Heart left ventricle (tissue), 16 donors: ENCODE measurements at regions not wholly inside any gene's neighbourhood (a gene's known extent, or its start where the extent isn't known, plus 50 kb on each side); places are given as distances from the start of the nearest gene placed in this dataset.

Source experiments
- ATAC-seq, 4 donors: fragments of 200-7000 bp; cut with Tn5 transposase; one replicate each; pipeline ENCODE4 v1.9.1; 2020 to 2022; ENCODE audit warnings: moderate library complexity in 4 of 4, mild to moderate bottlenecking in 3 of 4, moderate number of reproducible peaks in 1 of 4
- DNase-seq, 5 donors: peaks; one replicate each; pipeline ENCODE4 v3.0.0-alpha.2; 2020
- H3K27ac ChIP-seq, 12 donors: fragments of 200-600 bp; sonication (generic) in 4 of 12; one replicate each; pipeline versions ENCODE4 v1.5.0 to v1.8.0; 2016 to 2022; ENCODE audit warnings: mild to moderate bottlenecking in 2 of 12
- H3K27me3 ChIP-seq, 9 donors: fragments of 200-600 bp; sonication (generic) in 2 of 9; one replicate each; pipeline versions ENCODE4 v1.5.1 to v1.8.0; 2016 to 2022; ENCODE audit warnings: mild to moderate bottlenecking in 3 of 9
- H3K36me3 ChIP-seq, 9 donors: fragments of 200-600 bp; sonication (generic) in 2 of 9; one replicate each; pipeline versions ENCODE4 v1.5.0 to v1.8.0; 2018 to 2022; ENCODE audit warnings: mild to moderate bottlenecking in 2 of 9
- H3K4me1 ChIP-seq, 12 donors: fragments of 200-600 bp; sonication (generic) in 4 of 12; one replicate each; pipeline versions ENCODE4 v1.5.0 to v1.8.0; 2016 to 2022; ENCODE audit warnings: mild to moderate bottlenecking in 3 of 12
- H3K4me3 ChIP-seq, 12 donors: fragments of 200-600 bp; sonication (generic) in 4 of 12; one replicate each; pipeline versions ENCODE4 v1.5.0 to v1.8.0; 2017 to 2022; ENCODE audit warnings: mild to moderate bottlenecking in 9 of 12, moderate library complexity in 4 of 12
- H3K9me3 ChIP-seq, 12 donors: fragments of 200-600 bp; sonication (generic) in 4 of 12; one replicate each; pipeline versions ENCODE4 v1.5.0 to v1.8.0; 2016 to 2022; ENCODE audit warnings: mild to moderate bottlenecking in 1 of 12
- POLR2A ChIP-seq, 2 donors: fragments of 450-650 bp; IDR thresholded peaks; one replicate each; pipeline ENCODE4 v1.6.1; 2017; ENCODE audit warnings: antibody characterized with exemption in 2 of 2, mild to moderate bottlenecking in 2 of 2, moderate library complexity in 2 of 2
- WGBS, 4 donors: extraction: QIAGEN DNeasy Blood & Tissue Kit in 2 of 4; methylation state at CpG; one replicate each; pipeline versions ENCODE4 v1.1.5 to v1.1.7; 2013 to 2018; 5-methylcytosine and 5-hydroxymethylcytosine counted together
- intact Hi-C, 10 donors: fragments of 100-400 bp; cut with DNase I; formaldehyde crosslinking; loops; one replicate each; pipeline versions ENCODE4 v1.11.1 to v1.14.2; 2022
- TF ChIP-seq, protein P1 (sequence below), 12 donors: fragments of 200-600 bp; sonication (generic) in 4 of 12; IDR thresholded peaks; one replicate each; pipeline versions ENCODE4 v1.5.0 to v1.8.0; 2018 to 2022; ENCODE audit warnings: antibody characterized with exemption in 12 of 12, mild to moderate bottlenecking in 5 of 12
- donor health status: ischemic (EF 13 %, LVEDD 7.1; RV severe dilation, severe dysfunction).
- donor health status: healthy with polysubstance abuse.
- donor health status: DM: no; HTN: yes; CAD: no.
- donor health status: DM: no; HTN: no; CAD: no.
- donor health status: ischemic (EF 25% LVEDD 6.9; RV normal size, moderate dysfunction).
- donor health status: ischemic (EF 25% LVEDD 5.7; RV mildly dilated, moderate dysfunction).
- donor health status: healthy.
- donor health status: DM: yes; HTN: yes; CAD: no.
- donor health status: ischemic (EF 35%, LVEDD 5.7; RV mildly dilated, moderate dysfunction).
- donor health status: nonischemic (EF 11% LVEDD 7.7; RV severe dilation, severe dysfunction).
- donor health status: DM: yes; HTN: yes; CAD: no.
- donor health status: PGD.
- donor health status: ischemic (EF 29% LVEDD 5.4; RV normal size, mild dysfunction).
- donor health status: nonischemic (EF 23%, LVEDD 6.1; RV moderate dilation, normal function).

DNA sequence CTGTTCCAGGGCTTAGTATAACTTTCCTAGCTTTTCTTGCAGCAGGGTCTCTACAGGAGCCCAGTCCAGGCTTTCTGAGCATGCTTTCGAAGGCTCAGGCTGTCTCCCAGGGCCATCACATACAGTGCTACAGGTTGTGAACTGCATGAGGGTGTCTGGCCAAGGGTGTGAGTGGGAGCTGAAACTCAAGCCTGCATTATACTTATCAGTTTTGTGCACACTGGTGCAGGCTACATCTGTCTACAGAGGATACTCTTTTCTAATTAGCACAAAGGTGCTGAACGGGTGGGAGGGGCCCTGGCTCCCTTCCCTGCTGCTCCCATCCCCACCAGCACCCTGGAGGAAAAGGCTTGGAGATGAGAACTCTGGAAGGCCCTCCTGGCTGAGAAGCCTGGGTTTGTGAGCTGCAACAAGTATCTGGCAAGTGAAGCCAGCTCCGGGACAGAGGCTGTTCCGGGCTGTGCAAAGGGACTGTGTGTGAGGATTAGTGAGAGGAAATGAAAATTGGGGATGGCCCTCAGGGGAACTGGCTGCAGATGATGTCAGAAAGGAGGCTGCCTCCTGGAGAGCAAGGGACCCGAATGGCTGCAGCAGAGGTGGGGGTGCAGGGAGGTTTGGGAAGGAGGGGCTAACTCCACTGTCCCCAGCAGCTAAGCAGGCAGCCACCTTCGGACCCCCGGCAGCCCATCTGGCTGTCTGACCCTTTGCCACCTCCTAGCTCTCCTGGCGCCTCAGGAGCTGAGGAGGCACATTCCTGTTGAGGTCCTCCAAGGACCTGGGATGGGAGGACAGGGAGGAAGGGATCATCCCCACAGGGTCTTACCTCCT, 68.5 kb downstream of the EFNB1 start:
- H3K4me3 ChIP-seq: no peak overlapping the region
- TF ChIP-seq POLR2A (IDR thresholded peaks at IDR 0.05): no peak
- TF ChIP-seq, protein P1, sequence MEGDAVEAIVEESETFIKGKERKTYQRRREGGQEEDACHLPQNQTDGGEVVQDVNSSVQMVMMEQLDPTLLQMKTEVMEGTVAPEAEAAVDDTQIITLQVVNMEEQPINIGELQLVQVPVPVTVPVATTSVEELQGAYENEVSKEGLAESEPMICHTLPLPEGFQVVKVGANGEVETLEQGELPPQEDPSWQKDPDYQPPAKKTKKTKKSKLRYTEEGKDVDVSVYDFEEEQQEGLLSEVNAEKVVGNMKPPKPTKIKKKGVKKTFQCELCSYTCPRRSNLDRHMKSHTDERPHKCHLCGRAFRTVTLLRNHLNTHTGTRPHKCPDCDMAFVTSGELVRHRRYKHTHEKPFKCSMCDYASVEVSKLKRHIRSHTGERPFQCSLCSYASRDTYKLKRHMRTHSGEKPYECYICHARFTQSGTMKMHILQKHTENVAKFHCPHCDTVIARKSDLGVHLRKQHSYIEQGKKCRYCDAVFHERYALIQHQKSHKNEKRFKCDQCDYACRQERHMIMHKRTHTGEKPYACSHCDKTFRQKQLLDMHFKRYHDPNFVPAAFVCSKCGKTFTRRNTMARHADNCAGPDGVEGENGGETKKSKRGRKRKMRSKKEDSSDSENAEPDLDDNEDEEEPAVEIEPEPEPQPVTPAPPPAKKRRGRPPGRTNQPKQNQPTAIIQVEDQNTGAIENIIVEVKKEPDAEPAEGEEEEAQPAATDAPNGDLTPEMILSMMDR (IDR thresholded peaks at IDR 0.05): no peak
- H3K36me3 ChIP-seq: no peaks in the 10 kb centered on the region
- peak overlapping the region in 3 of 12 donors; percentile 29 to 95 (median 93) for H3K27ac ChIP-seq
- 45 to 63% (median 51%) methylated on average over 5 to 8 of the region's 8 CpGs for WGBS, 4 donors
- H3K4me1 ChIP-seq: peaks cover 0 to 47% (median 20%) of the 10 kb centered on the region in 12 donors
- no peaks in the 10 kb centered on the region for H3K9me3 ChIP-seq
- no peak for DNase-seq
- ATAC-seq: no peak
- intact Hi-C loops: loop anchor here in 6 of 10 donors (5.0 to 10.0 kb wide), 4 partner anchors 35 to 97 kb away; partner anchors contain the start of gene EFNB1 (in 1 of the 6)
- no peaks in the 10 kb centered on the region for H3K27me3 ChIP-seq

DNA sequence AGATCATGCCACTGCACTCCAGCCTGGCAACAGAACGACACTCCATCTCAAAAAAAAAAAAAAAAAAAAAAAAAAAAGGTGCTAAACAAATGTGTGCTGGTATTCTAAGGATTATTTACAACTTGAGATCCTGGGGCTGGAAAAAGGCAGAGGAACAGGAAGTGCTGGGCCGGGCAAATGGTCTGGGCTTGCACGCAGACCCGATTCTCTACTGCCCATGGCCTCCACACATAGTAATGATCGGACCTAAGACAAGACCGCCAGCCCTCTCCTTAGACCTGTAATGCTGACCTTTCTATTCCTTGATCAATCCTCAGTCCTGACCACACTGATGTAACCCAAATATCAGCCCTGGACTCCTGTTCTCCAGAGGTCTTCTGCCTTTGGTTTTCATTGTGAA, 67.8 kb downstream of the EFNB1 start:
- TF ChIP-seq, protein P1 (IDR thresholded peaks at IDR 0.05): no peak
- no peak for TF ChIP-seq POLR2A (IDR thresholded peaks at IDR 0.05)
- Histone ChIP-seq H3K9me3 (no peaks in the 10 kb centered on the region), H3K4me3 (no peak overlapping the region), H3K4me1 (peaks cover 0 to 47% (median 20%) of the 10 kb centered on the region in 12 donors), H3K27me3 (no peaks in the 10 kb centered on the region), H3K27ac (peak overlapping the region in 5 of 12 donors; percentile 29 to 95 (median 91)), H3K36me3 (no peaks in the 10 kb centered on the region)
- intact Hi-C loops: loop anchor here in 6 of 10 donors (5.0 to 10.0 kb wide), 4 partner anchors 36 to 98 kb away; partner anchors contain the start of gene EFNB1 (in 1 of the 6)
- ATAC-seq (no peak), DNase-seq (no peak)
- 64 to 81% (median 79%) methylated on average over 6 of the region's 6 CpGs for WGBS, 4 donors

DNA sequence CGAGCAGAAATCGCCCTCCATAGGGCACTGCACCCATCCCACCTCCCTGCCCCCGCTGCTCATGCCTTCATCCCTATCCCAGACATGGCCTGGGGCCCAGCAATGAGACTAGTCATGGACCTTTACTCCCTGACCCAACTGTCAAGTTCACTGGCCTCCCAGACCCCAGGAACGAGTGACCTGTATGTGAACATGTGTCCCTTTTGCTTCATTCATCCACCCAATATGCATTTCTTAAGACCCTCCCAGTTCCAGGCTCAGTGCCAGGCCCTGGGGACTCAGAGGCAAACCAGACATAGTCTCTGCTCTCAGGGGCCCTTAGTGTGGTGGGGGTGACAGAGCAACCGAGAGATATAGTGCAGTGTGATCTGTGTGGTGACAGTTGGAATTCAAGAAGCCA, 67.0 kb downstream of the EFNB1 start:
- intact Hi-C loops: loop anchor here in 7 of 10 donors (1.0 to 10.0 kb wide), 9 partner anchors 37 to 131 kb away; partner anchors contain the start of gene EFNB1 (in 3 of the 7)
- 36 to 46% (median 41%) methylated on average over 3 to 5 of the region's 5 CpGs for WGBS, 4 donors
- peak overlapping the region; percentile 82 to 97 (median 91) for H3K27ac ChIP-seq
- H3K36me3 ChIP-seq: no peaks in the 10 kb centered on the region
- no peak overlapping the region for H3K4me3 ChIP-seq
- H3K9me3 ChIP-seq: no peaks in the 10 kb centered on the region
- no peaks in the 10 kb centered on the region for H3K27me3 ChIP-seq
- DNase-seq (no peak), ATAC-seq (no peak)
- peaks cover 0 to 47% (median 20%) of the 10 kb centered on the region in 12 donors for H3K4me1 ChIP-seq
- no peak for TF ChIP-seq POLR2A (IDR thresholded peaks at IDR 0.05)
- TF ChIP-seq, protein P1 (IDR thresholded peaks at IDR 0.05): no peak

DNA sequence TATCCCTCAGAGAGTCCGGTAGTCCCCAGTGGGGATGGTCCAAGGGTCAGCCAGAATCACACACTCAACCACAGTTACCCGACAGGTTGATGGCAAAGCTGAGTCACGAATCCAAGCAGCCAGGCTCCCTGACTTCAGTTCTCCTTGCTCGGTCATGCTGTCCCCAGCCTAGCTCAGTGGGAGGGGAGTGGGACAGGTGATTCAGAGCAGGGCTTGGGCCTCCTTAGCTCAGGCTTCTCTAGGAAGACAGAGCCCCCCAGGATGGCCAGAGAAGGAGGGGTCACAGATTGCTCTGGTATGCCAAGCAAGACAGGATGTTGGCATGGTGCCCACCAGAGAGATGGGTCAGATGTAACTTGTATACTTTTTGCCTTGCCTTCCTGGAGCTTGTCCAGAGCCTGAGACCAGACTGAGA, 66.5 kb downstream of the EFNB1 start:
- no peaks in the 10 kb centered on the region for H3K36me3 ChIP-seq
- TF ChIP-seq, protein P1 (IDR thresholded peaks at IDR 0.05): no peak
- TF ChIP-seq POLR2A (IDR thresholded peaks at IDR 0.05): peak in 1 of 2 donors; percentile 2
- peak overlapping the region in 7 of 12 donors; percentile 12 to 42 (median 36) for H3K4me3 ChIP-seq
- no peaks in the 10 kb centered on the region for H3K27me3 ChIP-seq
- H3K9me3 ChIP-seq: no peaks in the 10 kb centered on the region
- intact Hi-C loops: loop anchor here in 7 of 10 donors (1.0 to 10.0 kb wide), 9 partner anchors 37 to 131 kb away; partner anchors contain the start of gene EFNB1 (in 3 of the 7)
- peaks cover 0 to 47% (median 20%) of the 10 kb centered on the region in 12 donors for H3K4me1 ChIP-seq
- H3K27ac ChIP-seq: peak overlapping the region; percentile 82 to 97 (median 91)
- 4 to 80% (median 5%) methylated on average over 1 to 4 of the region's 4 CpGs; no CpG with 5 or more reads in 1 of the 4 donors for WGBS, 4 donors
- peak in 3 of 4 donors; percentile 43 to 69 (median 66) for ATAC-seq
- peak in 4 of 5 donors; percentile 38 to 78 (median 56) for DNase-seq
